Body of pancreas (tissue), 4 donors: ENCODE measurements at regions not wholly inside any gene's neighbourhood (a gene's known extent, or its start where the extent isn't known, plus 50 kb on each side); places are given as distances from the start of the nearest gene placed in this dataset.
"Not testable (repeated sequence)": the region's sequence is repeated elsewhere in the genome, so short reads cannot be mapped to it uniquely, and the experiment has no call there.

ENCODE experiments used
- ATAC-seq: fragments of 150-250 bp; one replicate; pipeline ENCODE4 v1.9.1; 2016
- DNase-seq, 4 donors: peaks; one replicate each; pipeline ENCODE4 v3.0.0-alpha.2; 2019
- H3K27ac ChIP-seq, 4 donors: fragments of 200-600 bp; sonication (generic); 1 replicate in 3 of 4; 2 replicates in 1 of 4; pipeline versions ENCODE4 v1.5.1 to v1.6.1; 2016 to 2019; ENCODE audit warnings: mild to moderate bottlenecking in 1 of 4, mixed read lengths in 1 of 4, moderate library complexity in 1 of 4
- H3K27me3 ChIP-seq, 2 donors: fragments of 200-600 bp; sonication (generic); one replicate each; pipeline ENCODE4 v1.6.0; 2016; ENCODE audit warnings: mild to moderate bottlenecking in 1 of 2
- H3K36me3 ChIP-seq, 2 donors: fragments of 200-600 bp; sonication (generic); replicated peaks in 1 of 2; 2 replicates each; pipeline ENCODE4 v1.5.1; 2016; ENCODE audit warnings: low read depth in 2 of 2; ENCODE audit not compliant: insufficient read depth in 1 of 2
- H3K4me1 ChIP-seq: fragments of 200-600 bp; sonication (generic); one replicate; pipeline ENCODE4 v1.6.0; 2016
- H3K4me3 ChIP-seq, 2 donors: fragments of 200-600 bp; sonication (generic); 1 replicate in 1 of 2; 2 replicates in 1 of 2; pipeline ENCODE4 v1.5.1; 2016 to 2019
- H3K9me3 ChIP-seq, 3 donors: fragments of 200-600 bp; sonication (generic); 1 replicate in 2 of 3; 2 replicates in 1 of 3; pipeline ENCODE4 v1.5.1; 2016
- CTCF ChIP-seq, 7 experiments: fragments of 450-650 bp in 4 of 7; fragments of 200-600 bp in 3 of 7; sonication (generic) in 3 of 7; IDR thresholded peaks; one replicate each; pipeline ENCODE4 v1.5.1; 2016 to 2019; ENCODE audit warnings: antibody characterized with exemption in 7 of 7
- POLR2A ChIP-seq, 3 donors: fragments of 450-650 bp; IDR thresholded peaks; one replicate each; pipeline ENCODE4 v1.6.1; 2016; ENCODE audit warnings: antibody characterized with exemption in 3 of 3, mild to moderate bottlenecking in 2 of 3
- WGBS, 2 donors: methylation state at CpG; one replicate each; pipeline ENCODE4 v1.1.5; 2017; 5-methylcytosine and 5-hydroxymethylcytosine counted together
- intact Hi-C: fragments of 100-400 bp; cut with DNase I; formaldehyde crosslinking; loops from one replicate; pipeline ENCODE4 v1.15.1; 2023

GRCh38 chr5:67857502-67857901 lies 358.1 kb upstream of the PIK3R1 start:
- no peaks in the 10 kb centered on the region for H3K27me3 ChIP-seq
- no peaks in the 10 kb centered on the region for H3K36me3 ChIP-seq
- H3K27ac ChIP-seq: no peak overlapping the region
- WGBS, 2 donors: 91 to 100% methylated on average over 1 of the region's 1 CpG
- DNase-seq (no peak), ATAC-seq (no peak)
- no peaks in the 10 kb centered on the region for H3K9me3 ChIP-seq
- no peak overlapping the region for H3K4me3 ChIP-seq
- no peaks in the 10 kb centered on the region for H3K4me1 ChIP-seq
- TF ChIP-seq CTCF (IDR thresholded peaks at IDR 0.05) (no peak), POLR2A (IDR thresholded peaks at IDR 0.05) (no peak)
- intact Hi-C loops: no loop called here

- Histone ChIP-seq H3K4me3 (no peak overlapping the region), H3K9me3 (no peaks in the 10 kb centered on the region), H3K36me3 (no peaks in the 10 kb centered on the region), H3K4me1 (no peaks in the 10 kb centered on the region), H3K27ac (no peak overlapping the region), H3K27me3 (no peaks in the 10 kb centered on the region)
- no peak for DNase-seq
- ATAC-seq: no peak
- intact Hi-C loops: no loop called here
- WGBS, 2 donors: 71 to 73% methylated on average over 5 of the region's 5 CpGs
- TF ChIP-seq CTCF (IDR thresholded peaks at IDR 0.05): no peak
- no peak for TF ChIP-seq POLR2A (IDR thresholded peaks at IDR 0.05)
Observed at GRCh38 chr5:67855523-67855922, 360.0 kb upstream of the PIK3R1 start.

- H3K27me3 ChIP-seq, H3K36me3 ChIP-seq, intact Hi-C loops, ATAC-seq, H3K27ac ChIP-seq, H3K4me1 ChIP-seq, DNase-seq, H3K9me3 ChIP-seq, H3K4me3 ChIP-seq: not testable (repeated sequence)
- WGBS, 2 donors: 79 to 92% methylated on average over 5 of the region's 5 CpGs
Observed at GRCh38 chr5:67850906-67851305, 364.6 kb upstream of the PIK3R1 start.

GRCh38 chr5:67844924-67845323 lies 370.6 kb upstream of the PIK3R1 start:
- intact Hi-C loops: no loop called here
- ATAC-seq: no peak

GRCh38 chr5:67842806-67843205 lies 372.8 kb upstream of the PIK3R1 start:
- Histone ChIP-seq H3K4me3 (no peak overlapping the region), H3K9me3 (no peaks in the 10 kb centered on the region), H3K27ac (no peak overlapping the region), H3K36me3 (no peaks in the 10 kb centered on the region), H3K4me1 (no peaks in the 10 kb centered on the region), H3K27me3 (no peaks in the 10 kb centered on the region)
- TF ChIP-seq CTCF (IDR thresholded peaks at IDR 0.05): no peak
- TF ChIP-seq POLR2A (IDR thresholded peaks at IDR 0.05): no peak
- 53 to 64% methylated on average over 3 of the region's 3 CpGs for WGBS, 2 donors
- no peak for ATAC-seq
- intact Hi-C loops: no loop called here
- no peak for DNase-seq

More at GRCh38 chr5:67844924-67845323, 370.6 kb upstream of the PIK3R1 start:
- DNase-seq: no peak
- no peak overlapping the region for H3K27ac ChIP-seq
- TF ChIP-seq POLR2A (IDR thresholded peaks at IDR 0.05): no peak
- TF ChIP-seq CTCF (IDR thresholded peaks at IDR 0.05): no peak
- H3K27me3 ChIP-seq: no peaks in the 10 kb centered on the region
- H3K9me3 ChIP-seq: no peaks in the 10 kb centered on the region
- no peaks in the 10 kb centered on the region for H3K36me3 ChIP-seq
- H3K4me3 ChIP-seq: no peak overlapping the region
- no peaks in the 10 kb centered on the region for H3K4me1 ChIP-seq
- 77 to 82% methylated on average over 3 of the region's 3 CpGs for WGBS, 2 donors

GRCh38 chr5:67837225-67837624 lies 378.3 kb upstream of the PIK3R1 start:
- 95 to 97% methylated on average over 3 of the region's 3 CpGs for WGBS, 2 donors
- H3K4me3 ChIP-seq, DNase-seq, intact Hi-C loops, H3K9me3 ChIP-seq, ATAC-seq, H3K36me3 ChIP-seq, H3K27me3 ChIP-seq, H3K27ac ChIP-seq, H3K4me1 ChIP-seq: not testable (repeated sequence)

- WGBS, 2 donors: 4 to 91% methylated on average over 1 of the region's 1 CpG
- intact Hi-C loops, DNase-seq, H3K27ac ChIP-seq, H3K36me3 ChIP-seq, H3K27me3 ChIP-seq, ATAC-seq, H3K4me3 ChIP-seq, H3K4me1 ChIP-seq, H3K9me3 ChIP-seq: not testable (repeated sequence)
Observed at GRCh38 chr5:67836496-67836895, 379.1 kb upstream of the PIK3R1 start.
